Germinal center (tissue), 1 donor: ENCODE measurements at regions not wholly inside any gene's neighbourhood (a gene's known extent, or its start where the extent isn't known, plus 50 kb on each side); places are given as distances from the start of the nearest gene placed in this dataset.

Experiments used
- DNase-seq: peaks from one replicate; pipeline ENCODE4 v3.0.0; 2012; ENCODE audit warnings: mixed read lengths, low spot score

GRCh38 chr12:127629066-127629820 is 637.7 kb upstream of the TMEM132C start:
- DNase-seq = no peak

GRCh38 chr12:127632461-127632860 is 634.5 kb upstream of the TMEM132C start:
- DNase-seq = no peak

GRCh38 chr12:127635838-127636237 is 631.1 kb upstream of the TMEM132C start:
- no peak for DNase-seq

GRCh38 chr12:127636882-127637281 is 630.1 kb upstream of the TMEM132C start:
- no peak for DNase-seq

GRCh38 chr12:127640181-127640886 is 626.6 kb upstream of the TMEM132C start:
- DNase-seq = no peak

GRCh38 chr12:127642208-127642607 is 624.8 kb upstream of the TMEM132C start:
- DNase-seq = no peak

- DNase-seq = no peak
Measured at GRCh38 chr12:127648321-127648720, 618.6 kb upstream of the TMEM132C start.

- no peak for DNase-seq
Measured at GRCh38 chr12:127649961-127650360, 617.0 kb upstream of the TMEM132C start.

GRCh38 chr12:127650626-127651025 is 616.3 kb upstream of the TMEM132C start:
- DNase-seq = no peak

GRCh38 chr12:127652281-127652680 is 614.7 kb upstream of the TMEM132C start:
- no peak for DNase-seq

- DNase-seq = no peak
Measured at GRCh38 chr12:127654383-127654985, 612.5 kb upstream of the TMEM132C start.

GRCh38 chr12:127655691-127656090 is 611.3 kb upstream of the TMEM132C start:
- no peak for DNase-seq

- DNase-seq = no peak
Measured at GRCh38 chr12:127656266-127656665, 610.7 kb upstream of the TMEM132C start.

GRCh38 chr12:127657036-127657435 is 609.9 kb upstream of the TMEM132C start:
- DNase-seq = no peak

- no peak for DNase-seq
Measured at GRCh38 chr12:127660961-127661360, 606.0 kb upstream of the TMEM132C start.

GRCh38 chr12:127663716-127664115 is 603.3 kb upstream of the TMEM132C start:
- DNase-seq = no peak

- DNase-seq = no peak
Measured at GRCh38 chr12:127664901-127665300, 602.1 kb upstream of the TMEM132C start.

GRCh38 chr12:127667131-127667685 is 599.8 kb upstream of the TMEM132C start:
- no peak for DNase-seq

- no peak for DNase-seq
Measured at GRCh38 chr12:127670294-127670693, 596.7 kb upstream of the TMEM132C start.

- DNase-seq = no peak
Measured at GRCh38 chr12:127670796-127671195, 596.2 kb upstream of the TMEM132C start.

- DNase-seq = no peak
Measured at GRCh38 chr12:127675936-127676335, 591.0 kb upstream of the TMEM132C start.

- DNase-seq = peak; percentile 18
Measured at GRCh38 chr12:127677537-127678131, 589.3 kb upstream of the TMEM132C start.
